Skeletal muscle cell (primary cell): ENCODE measurements at regions not wholly inside any gene's neighbourhood (a gene's known extent, or its start where the extent isn't known, plus 50 kb on each side); places are given as distances from the start of the nearest gene placed in this dataset.
"Not testable (repeated sequence)": the region's sequence is repeated elsewhere in the genome, so short reads cannot be mapped to it uniquely, and the experiment has no call there.

Experiments
- DNase-seq: peaks from one replicate; pipeline ENCODE4 v3.0.0-alpha.2; 2010; ENCODE audit warnings: low read depth
- H3K4me3 ChIP-seq: 2 replicates; pipeline ENCODE4 v1.5.1; 2011; ENCODE audit warnings: low read depth, mild to moderate bottlenecking, control low read depth, low read length, moderate library complexity

DNA sequence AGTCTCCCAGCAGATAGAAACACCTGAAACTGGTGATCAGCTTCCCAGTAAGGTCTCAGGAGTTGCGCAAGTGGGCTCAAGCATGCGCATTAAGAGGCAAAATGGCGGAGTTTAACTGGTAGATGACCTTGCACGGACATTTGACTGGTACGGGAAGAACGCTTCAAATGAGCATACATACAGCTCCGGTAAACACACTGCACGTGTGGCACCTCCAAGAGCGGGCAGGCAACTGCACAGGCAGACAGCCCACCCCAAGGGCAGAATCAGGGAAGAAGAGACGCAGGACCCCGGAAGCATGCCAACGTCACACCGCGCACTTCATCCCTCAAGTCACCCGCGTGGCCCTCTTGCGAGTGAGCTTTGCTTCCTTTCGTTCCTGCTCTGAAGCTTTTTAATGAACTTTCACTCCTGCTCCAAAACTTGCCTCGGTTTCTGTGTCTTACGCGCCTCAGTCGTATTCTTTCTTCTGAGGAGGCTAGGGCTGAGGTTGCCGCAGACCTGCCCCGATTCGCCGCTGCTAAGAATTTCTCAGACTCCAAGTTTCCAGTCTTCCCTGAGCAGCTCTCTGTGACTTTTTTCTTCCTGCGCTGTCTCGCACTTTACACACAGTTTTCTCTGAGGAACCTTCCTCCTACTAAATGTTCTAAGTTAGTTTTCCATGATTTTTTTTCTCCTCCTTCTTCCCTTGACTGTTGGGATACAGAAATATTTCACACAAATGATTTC is 180.7 kb upstream of the ZFP42 start:
- no peak for DNase-seq
- peak overlapping the region; percentile 35 for H3K4me3 ChIP-seq

DNA sequence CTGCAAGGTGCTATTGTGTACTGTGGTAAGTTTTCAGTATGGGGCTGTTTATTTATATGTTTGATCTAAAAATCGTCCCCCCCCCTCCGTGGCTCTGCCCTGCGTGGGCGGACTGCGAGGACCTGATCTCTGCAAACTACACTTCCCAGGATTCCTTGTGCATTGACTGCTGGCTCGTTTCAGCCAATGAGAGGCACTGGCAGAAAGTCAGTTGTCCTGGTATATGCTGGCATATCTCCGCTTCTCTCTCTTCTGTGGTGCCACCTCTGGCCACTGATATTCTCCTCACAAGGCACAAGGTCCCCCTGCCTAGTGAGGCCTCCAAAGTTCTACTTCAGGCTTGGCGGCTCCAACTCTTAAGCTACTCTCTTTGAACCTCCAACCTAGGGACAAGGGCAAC is 168.8 kb upstream of the ZFP42 start:
- no peak overlapping the region for H3K4me3 ChIP-seq
- no peak for DNase-seq

DNA sequence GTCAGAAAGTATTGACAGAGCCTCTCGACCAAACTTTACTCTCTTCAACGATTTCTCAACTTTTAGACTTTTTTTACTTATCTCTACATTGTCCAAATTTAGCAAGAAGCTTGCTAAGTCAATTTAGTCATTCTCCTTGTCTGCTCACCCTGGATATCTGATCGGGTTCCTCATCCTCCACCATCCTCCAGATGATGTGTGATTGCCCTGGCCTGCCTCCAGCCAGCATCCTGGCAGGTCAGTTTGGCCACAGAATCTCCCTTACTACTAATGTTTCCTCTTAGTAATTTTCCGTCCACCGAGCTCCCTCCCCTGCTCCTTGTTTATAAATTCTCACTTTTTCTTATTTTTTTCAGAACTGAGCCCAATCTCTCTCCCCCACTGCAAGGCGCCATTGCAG is 167.9 kb upstream of the ZFP42 start:
- no peak for DNase-seq
- H3K4me3 ChIP-seq, result no peak overlapping the region

GRCh38 chr4:187839765-187840164 is 155.8 kb upstream of the ZFP42 start:
- no peak overlapping the region for H3K4me3 ChIP-seq

DNA sequence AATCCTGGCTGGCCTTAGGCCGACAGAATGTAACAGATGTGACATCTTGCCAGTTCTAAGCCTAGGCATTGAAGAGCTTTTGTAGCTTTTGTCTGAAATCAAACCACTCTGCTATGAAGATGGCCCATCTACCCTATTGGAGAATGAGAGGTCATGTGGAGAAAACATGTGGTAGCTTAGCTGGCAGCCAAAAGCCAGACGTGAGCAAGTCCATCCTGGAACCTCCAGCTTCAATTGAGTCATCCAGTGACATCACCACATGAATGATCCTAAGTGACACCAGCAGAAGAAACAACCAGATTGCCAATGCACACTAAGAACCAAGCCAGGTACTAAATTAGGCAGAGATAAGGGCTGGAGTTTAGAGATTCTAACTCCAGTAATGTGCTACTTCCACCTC is 154.8 kb upstream of the ZFP42 start:
- H3K4me3 ChIP-seq, result no peak overlapping the region
- DNase-seq, result no peak

More at GRCh38 chr4:187839765-187840164, 155.8 kb upstream of the ZFP42 start:
- DNase-seq, result no peak

DNA sequence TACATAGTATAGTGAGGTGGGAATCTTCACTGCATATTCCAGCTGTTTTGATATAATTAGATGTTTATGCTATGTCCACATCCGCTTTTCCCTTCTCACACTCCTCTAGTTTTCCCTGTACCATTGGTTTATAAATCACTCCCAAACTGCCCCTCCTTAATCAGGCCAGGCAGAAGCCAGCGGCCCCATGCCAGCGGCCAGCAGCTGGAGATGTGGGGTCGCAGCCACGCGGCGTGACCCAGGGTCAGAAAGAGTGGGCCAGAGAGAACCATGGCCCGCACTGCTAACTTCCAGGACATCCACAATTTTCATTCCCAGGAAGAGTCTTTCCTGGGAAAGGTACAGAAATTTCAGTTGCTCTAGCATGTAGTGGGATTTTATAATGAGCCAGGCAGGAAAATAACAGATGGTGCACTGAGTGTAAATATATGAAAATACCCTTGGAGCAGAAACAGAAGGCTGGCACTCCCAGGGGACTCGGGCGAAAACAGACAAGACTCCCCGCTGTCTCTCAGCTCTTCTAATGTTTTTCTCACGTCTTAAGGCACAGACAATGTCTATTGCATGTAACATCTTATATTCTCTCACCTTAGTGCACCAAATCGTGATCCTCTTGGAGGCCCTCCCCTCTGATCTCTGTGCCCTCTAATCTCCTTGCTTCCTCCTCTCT is 145.9 kb upstream of the ZFP42 start:
- no peak for DNase-seq
- H3K4me3 ChIP-seq, result no peak overlapping the region

DNA sequence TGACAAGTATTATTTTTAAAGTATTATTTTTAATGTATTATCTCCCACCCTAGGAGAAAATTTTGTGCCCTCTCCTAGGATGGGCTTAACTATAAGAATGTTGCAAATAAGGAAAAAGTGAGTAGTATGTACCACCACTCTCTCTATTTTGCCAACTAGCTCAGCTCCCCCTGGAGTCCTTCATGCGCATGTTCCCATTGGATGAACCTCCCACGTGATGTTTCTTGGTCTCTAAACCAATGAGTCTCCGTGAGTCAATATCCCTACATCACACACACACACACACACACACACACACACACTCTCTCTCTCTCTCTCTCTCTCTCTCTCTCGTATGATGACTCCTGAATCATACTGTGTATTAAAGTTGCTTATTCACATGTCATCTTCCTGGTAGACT is 129.7 kb upstream of the ZFP42 start:
- DNase-seq, result no peak
- H3K4me3 ChIP-seq, result no peak overlapping the region

- no peak for DNase-seq
- no peak overlapping the region for H3K4me3 ChIP-seq
Observed at GRCh38 chr4:187883049-187883448, 112.5 kb upstream of the ZFP42 start.

GRCh38 chr4:187883836-187884475 is 111.6 kb upstream of the ZFP42 start:
- no peak overlapping the region for H3K4me3 ChIP-seq
- DNase-seq, result no peak

- no peak for DNase-seq
- H3K4me3 ChIP-seq, result no peak overlapping the region
Observed at GRCh38 chr4:187887906-187888305, 107.7 kb upstream of the ZFP42 start.

GRCh38 chr4:187889651-187890050 is 105.9 kb upstream of the ZFP42 start:
- no peak for DNase-seq
- no peak overlapping the region for H3K4me3 ChIP-seq

GRCh38 chr4:187893418-187893817 is 102.2 kb upstream of the ZFP42 start:
- no peak for DNase-seq
- no peak overlapping the region for H3K4me3 ChIP-seq

DNA sequence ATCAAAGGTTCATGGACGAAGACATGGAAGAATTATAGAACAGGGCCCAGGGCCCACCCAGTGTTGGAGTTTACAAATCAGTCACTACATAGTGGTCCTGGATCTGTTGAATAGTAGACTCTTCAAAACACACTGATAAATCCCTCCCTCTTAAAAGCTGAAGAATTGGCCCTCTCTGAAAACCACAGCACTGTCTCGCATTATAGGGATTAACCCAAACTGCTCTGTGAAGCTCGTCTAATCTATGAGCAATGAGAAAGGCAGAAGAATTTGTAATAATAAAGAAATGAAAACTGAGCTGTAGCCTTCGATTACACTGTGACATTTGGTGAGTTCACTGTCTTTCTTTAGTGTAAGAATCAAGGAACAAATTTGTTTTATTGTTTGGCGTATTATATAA is 92.5 kb upstream of the ZFP42 start:
- no peak for DNase-seq
- no peak overlapping the region for H3K4me3 ChIP-seq

- no peak for DNase-seq
- no peak overlapping the region for H3K4me3 ChIP-seq
Observed at GRCh38 chr4:187903700-187904099, 91.9 kb upstream of the ZFP42 start.

DNA sequence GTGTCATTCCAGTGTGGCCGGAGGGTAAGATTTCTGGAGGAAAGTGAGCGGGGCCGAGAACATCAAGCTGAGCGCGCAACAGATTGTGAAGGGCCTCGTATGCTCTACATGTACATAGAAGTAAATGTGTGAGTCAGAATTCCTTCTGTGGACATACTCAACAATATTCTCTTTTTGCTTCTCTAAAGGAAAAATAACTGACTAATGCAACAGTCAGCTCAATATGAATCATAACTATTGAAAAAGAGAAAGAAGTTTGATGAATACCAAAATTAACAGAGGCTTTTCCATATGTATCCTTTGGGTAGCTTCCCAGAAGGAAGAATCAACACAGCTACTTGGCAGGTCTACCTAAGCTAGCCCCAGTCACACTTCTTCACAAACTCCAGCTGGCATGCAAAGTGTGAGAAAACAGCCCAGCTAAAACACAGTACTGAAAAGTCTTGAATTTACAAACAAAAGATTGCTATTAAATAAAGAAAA is 87.5 kb upstream of the ZFP42 start:
- DNase-seq, result peak; percentile 31
- H3K4me3 ChIP-seq, result no peak overlapping the region

- no peak for DNase-seq
Observed at GRCh38 chr4:187908731-187909130, 86.8 kb upstream of the ZFP42 start.

GRCh38 chr4:187910741-187911140 is 84.8 kb upstream of the ZFP42 start:
- no peak overlapping the region for H3K4me3 ChIP-seq
- no peak for DNase-seq

More at GRCh38 chr4:187908731-187909130, 86.8 kb upstream of the ZFP42 start:
- H3K4me3 ChIP-seq, result no peak overlapping the region

GRCh38 chr4:187915406-187915805 is 80.2 kb upstream of the ZFP42 start:
- H3K4me3 ChIP-seq, DNase-seq: not testable (repeated sequence)

GRCh38 chr4:187919966-187920365 is 75.6 kb upstream of the ZFP42 start:
- no peak overlapping the region for H3K4me3 ChIP-seq
- no peak for DNase-seq

DNA sequence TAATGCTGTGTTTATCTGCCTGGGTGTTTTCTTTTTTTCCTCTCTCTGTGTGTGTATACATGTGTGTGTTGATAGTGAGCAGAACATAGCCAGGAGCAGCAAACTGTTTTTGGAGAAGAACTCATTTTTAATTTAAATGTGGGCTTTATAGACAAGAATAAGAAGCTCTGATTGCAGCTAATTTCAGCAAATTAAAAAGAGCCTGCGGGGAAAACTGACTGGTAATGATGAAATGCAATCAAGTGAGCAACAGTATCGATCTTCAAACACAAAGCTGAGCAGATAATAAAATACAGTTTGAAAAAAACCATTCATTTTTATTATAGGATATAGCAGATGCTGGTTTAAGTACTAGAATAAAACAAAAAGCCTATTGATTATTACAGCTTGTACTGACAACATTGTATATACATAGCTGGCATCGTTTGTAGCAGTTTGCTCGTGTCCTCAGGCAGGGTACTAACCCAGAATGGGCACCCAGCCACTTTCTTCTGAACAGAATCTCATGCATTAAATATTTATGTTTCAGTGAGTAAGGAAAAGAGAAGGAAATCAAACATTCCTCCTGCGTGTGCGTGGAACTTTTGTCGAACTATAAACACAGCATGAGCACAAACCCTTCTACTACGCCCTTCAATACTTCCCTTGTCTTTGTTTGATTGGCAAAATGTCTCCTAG is 73.5 kb upstream of the ZFP42 start:
- DNase-seq, result no peak
- no peak overlapping the region for H3K4me3 ChIP-seq
